DND-41 (cell line): ENCODE measurements at regions not wholly inside any gene's neighbourhood (a gene's known extent, or its start where the extent isn't known, plus 50 kb on each side); places are given as distances from the start of the nearest gene placed in this dataset.

ENCODE experiments used
- EZH2 ChIP-seq: IDR thresholded peaks from 3 replicates; pipeline ENCODE4 v1.6.1; 2012; ENCODE audit warnings: borderline replicate concordance, low read depth, mild to moderate bottlenecking, moderate library complexity, low read length, inconsistent platforms; ENCODE audit not compliant: severe bottlenecking
- TF ChIP-seq, protein P1 (sequence below): IDR thresholded peaks from 2 replicates; pipeline ENCODE4 v1.5.1; 2012; ENCODE audit warnings: borderline replicate concordance, low read length, moderate library complexity, mild to moderate bottlenecking; ENCODE audit not compliant: poor library complexity, severe bottlenecking; ENCODE audit errors: extremely low read depth

DNA sequence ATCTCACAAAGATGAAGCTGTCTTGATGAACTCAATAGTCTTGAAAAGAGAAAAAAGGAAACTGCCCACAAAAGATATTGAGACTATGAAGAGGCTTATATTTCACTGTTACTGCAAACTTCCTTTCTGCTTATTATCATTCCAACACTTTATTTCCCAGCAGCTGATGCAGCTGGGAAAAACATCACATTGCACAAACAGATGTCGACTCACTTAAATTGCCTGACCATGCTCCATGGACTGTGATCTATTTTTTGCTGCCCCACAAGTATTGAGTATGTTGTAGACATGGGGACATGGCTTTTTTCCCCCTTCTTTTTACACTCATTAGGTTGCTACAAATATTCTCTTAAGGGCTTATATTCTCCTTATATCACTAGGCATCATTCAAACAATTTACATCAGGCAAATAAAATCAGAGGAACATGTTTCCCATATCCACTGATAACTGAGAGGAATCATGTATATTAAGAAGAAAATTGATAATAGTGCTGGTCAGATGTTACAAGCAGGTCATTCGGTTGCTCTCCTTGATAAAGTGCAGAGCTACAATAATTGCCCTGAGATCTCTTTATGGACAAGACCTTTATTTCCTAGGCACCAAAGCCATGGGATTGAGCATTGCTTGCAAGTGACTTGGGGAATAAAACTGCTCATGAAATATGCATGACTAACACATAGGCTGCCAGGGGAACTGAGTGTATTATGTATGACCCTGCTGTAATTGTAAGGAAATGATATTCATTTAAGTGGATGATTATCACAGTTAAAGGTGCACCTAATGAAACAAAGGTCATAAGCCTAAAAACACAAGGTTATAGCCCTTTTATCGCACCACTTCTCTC, 509.9 kb downstream of the ZNF608 start:
- TF ChIP-seq, protein P1, sequence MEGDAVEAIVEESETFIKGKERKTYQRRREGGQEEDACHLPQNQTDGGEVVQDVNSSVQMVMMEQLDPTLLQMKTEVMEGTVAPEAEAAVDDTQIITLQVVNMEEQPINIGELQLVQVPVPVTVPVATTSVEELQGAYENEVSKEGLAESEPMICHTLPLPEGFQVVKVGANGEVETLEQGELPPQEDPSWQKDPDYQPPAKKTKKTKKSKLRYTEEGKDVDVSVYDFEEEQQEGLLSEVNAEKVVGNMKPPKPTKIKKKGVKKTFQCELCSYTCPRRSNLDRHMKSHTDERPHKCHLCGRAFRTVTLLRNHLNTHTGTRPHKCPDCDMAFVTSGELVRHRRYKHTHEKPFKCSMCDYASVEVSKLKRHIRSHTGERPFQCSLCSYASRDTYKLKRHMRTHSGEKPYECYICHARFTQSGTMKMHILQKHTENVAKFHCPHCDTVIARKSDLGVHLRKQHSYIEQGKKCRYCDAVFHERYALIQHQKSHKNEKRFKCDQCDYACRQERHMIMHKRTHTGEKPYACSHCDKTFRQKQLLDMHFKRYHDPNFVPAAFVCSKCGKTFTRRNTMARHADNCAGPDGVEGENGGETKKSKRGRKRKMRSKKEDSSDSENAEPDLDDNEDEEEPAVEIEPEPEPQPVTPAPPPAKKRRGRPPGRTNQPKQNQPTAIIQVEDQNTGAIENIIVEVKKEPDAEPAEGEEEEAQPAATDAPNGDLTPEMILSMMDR = no peak
- no peak for TF ChIP-seq EZH2
